ENCODE measurements at regions not wholly inside any gene's neighbourhood (a gene's known extent, or its start where the extent isn't known, plus 50 kb on each side); places are given as distances from the start of the nearest gene placed in this dataset.

DNA sequence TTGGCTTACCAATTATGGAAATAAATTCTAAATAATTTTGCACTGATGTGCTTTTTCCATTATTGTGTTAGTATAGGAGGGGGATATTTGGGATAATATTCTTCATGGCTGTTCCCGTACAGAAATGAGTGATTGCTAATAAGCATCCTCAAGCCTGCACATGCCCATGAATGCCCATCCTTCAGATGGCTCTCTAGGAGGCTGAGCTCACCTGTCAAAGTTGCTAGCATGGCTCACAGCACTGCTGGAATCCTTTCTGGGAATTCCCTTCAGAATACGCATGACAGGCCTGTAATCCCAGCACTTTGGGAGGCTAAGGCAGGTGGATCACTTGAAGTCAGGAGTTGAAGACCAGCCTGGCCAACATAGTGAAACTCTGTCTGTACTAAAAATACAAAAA, 124.1 kb downstream of the NXNL2 start:
- Histone ChIP-seq H3K9ac (replicated peaks in 1 of 4; ENCODE audit: extremely low read depth in 1 of 4, low read depth in 3 of 4, low read length in 3 of 4) (no peak overlapping the region), H2BK120ac (replicated peaks; ENCODE audit: low read depth, low read length) (no peak overlapping the region), H3K56ac (replicated peaks; ENCODE audit: insufficient read length, low read depth, low read length) (no peak overlapping the region), H4K91ac (replicated peaks; ENCODE audit: insufficient read length, low read length) (no peak overlapping the region), H3K27me3 (replicated peaks in 1 of 4; ENCODE audit: control insufficient read depth in 3 of 4, extremely low read depth in 1 of 4, insufficient read depth in 3 of 4, low read length in 3 of 4) (no peaks in the 10 kb centered on the region), H2AFZ (ENCODE audit: low read length) (no peak overlapping the region), H3K4me1 (replicated peaks in 1 of 4; ENCODE audit: control insufficient read depth in 3 of 4, insufficient read depth in 4 of 4, low read length in 3 of 4) (no peaks in the 10 kb centered on the region), H3K27ac (ENCODE audit: low read depth, low read length) (no peak overlapping the region), H3K9me3 (ENCODE audit: insufficient read depth in 2 of 2, low read depth in 1 of 2, low read length in 1 of 2) (no peaks in the 10 kb centered on the region), H2BK20ac (ENCODE audit: low read length) (no peak overlapping the region), H2AK5ac (ENCODE audit: low read depth, low read length) (no peak overlapping the region), H3K36me3 (ENCODE audit: control insufficient read depth in 2 of 4, insufficient read depth in 4 of 4, low read length in 3 of 4) (no peaks in the 10 kb centered on the region), H3K79me1 (ENCODE audit: low read depth, low read length) (no peaks in the 10 kb centered on the region), H3K23me2 (ENCODE audit: low read depth, low read length) (no peaks in the 10 kb centered on the region), H4K8ac (ENCODE audit: extremely low read depth, insufficient read depth, low read length) (no peak overlapping the region), H4K5ac (ENCODE audit: insufficient read length, low read depth, low read length) (no peak overlapping the region), H3K23ac (ENCODE audit: insufficient read length) (no peak overlapping the region), H2BK5ac (ENCODE audit: low read depth, low read length) (no peak overlapping the region), H3K14ac (ENCODE audit: insufficient read length) (no peak overlapping the region), H2BK15ac (ENCODE audit: low read length) (no peak overlapping the region), H3K4me2 (ENCODE audit: insufficient read depth in 1 of 2, low read depth in 2 of 2, low read length in 2 of 2) (no peak overlapping the region), H2BK12ac (ENCODE audit: low read depth, low read length) (no peak overlapping the region), H3K4ac (replicated peaks; ENCODE audit: insufficient read length, low read depth, low read length) (no peak overlapping the region), H4K20me1 (replicated peaks in 1 of 2; ENCODE audit: control insufficient read depth in 1 of 2, insufficient read depth in 2 of 2, low read length in 2 of 2) (no peaks in the 10 kb centered on the region), H3K18ac (ENCODE audit: extremely low read depth, low read length) (no peak overlapping the region), H3K79me2 (ENCODE audit: control insufficient read depth in 1 of 2, insufficient read depth in 2 of 2, low read length in 2 of 2) (no peaks in the 10 kb centered on the region), H3K4me3 (ENCODE audit: extremely low read depth in 1 of 4, insufficient read depth in 2 of 4, low read depth in 3 of 4, low read length in 4 of 4) (no peak overlapping the region)
- TF ChIP-seq TBP (IDR thresholded peaks at IDR 0.05; ENCODE audit: low read depth, low read length): no peak
- TF ChIP-seq, protein P1, sequence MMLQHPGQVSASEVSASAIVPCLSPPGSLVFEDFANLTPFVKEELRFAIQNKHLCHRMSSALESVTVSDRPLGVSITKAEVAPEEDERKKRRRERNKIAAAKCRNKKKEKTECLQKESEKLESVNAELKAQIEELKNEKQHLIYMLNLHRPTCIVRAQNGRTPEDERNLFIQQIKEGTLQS (IDR thresholded peaks at IDR 0.05; ENCODE audit: insufficient read depth, low read depth, low read length): no peak
- CTCF ChIA-PET (ENCODE audit: partially characterized antibody): interaction anchor here (1.9 kb wide), 1 partner anchor 13 kb away, joined by 5 read pairs; no protein-coding TSS in a partner anchor
- POLR2A ChIA-PET (ENCODE audit: partially characterized antibody): no interaction called here
- 96% methylated on average over 2 of the region's 2 CpGs; no CpG with 5 or more reads in 1 of the 2 experiments for WGBS, 2 experiments (ENCODE audit: extremely low coverage in 1 of 2, insufficient coverage in 1 of 2, insufficient read length in 1 of 2, insufficient replicate concordance in 2 of 2, low coverage in 1 of 2, low lambda C conversion rate in 2 of 2, missing lambda C conversion rate in 1 of 2)
- DNase-seq (ENCODE audit: low read depth in 1 of 2, low spot score in 2 of 2) (no peak), FAIRE-seq (no peak)

Data from H1 (cell line).